HK-2 (cell line): ENCODE measurements at regions not wholly inside any gene's neighbourhood (a gene's known extent, or its start where the extent isn't known, plus 50 kb on each side); places are given as distances from the start of the nearest gene placed in this dataset.

Source experiments
- DNase-seq: peaks from one replicate; pipeline ENCODE4 v3.0.0-alpha.2; 2018; ENCODE audit not compliant: unreplicated experiment

DNA sequence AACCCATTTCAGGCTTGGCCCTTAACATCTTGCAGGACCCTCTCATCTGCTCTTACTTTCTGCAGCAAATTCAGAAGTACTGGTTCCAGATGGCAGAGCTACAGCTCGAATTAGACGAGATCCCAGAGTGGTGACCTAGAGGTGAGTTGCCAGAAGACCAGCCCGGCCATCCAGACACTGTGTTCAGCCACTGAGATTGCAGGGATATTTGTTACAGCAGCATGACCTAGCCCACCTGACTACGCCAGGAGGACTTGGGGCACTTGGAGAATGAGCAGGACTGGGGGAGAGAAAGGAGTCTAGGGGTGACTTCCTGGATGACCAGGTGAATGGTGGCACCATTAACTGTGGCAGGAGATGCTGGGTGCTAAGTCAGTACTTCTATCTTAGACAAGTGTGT is 67.2 kb upstream of the ID2 start:
- DNase-seq, result no peak

DNA sequence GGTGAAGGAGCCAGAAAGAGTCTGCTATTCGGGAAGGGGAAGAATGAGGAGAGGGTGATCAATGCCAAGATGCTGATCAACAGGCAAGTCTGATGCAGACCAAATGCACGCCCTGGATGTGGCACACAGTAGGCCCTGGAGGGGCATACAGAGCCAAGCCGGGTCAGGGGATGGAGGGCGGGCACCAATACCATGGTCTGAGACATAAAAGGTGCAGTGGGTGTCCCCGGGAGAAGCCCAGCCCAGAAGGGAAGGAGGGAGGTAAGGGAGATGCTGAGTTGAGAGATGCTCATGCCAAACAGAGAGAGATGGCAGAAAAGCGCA is 66.6 kb upstream of the ID2 start:
- no peak for DNase-seq

DNA sequence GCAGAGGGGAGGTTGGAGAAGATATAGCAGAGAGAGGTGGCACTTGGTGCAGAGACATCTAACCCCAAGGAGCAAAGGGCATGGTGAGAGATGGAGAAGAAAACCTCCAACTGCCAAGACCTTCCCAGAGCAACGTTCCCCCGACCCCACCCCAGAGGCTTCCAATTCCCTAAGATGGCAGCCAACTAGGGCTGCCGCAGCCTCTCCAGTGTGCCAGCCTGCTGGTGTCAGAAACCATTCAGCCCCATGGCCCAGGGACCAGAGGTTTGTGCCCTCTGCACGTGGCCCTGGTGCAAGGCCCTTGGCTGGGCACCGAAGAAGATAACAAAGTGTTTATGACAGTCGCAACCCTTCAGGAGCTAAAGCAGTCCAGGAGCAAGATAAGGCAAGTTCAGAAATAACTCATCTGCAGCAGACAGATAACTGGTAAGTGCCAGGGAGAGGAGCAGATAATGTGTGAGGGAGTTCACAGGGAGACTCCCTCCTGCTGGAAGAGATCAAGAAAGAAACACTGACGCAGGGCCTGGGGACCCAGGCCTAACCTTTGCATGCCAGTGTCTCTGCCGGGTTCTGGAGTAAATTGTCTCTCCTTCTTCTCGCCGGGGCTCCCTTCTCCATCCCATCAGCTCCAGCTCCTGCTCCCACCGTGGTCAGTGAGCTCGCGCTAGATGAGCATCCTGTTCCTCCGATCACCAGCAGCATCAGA is 66.1 kb upstream of the ID2 start:
- no peak for DNase-seq

DNA sequence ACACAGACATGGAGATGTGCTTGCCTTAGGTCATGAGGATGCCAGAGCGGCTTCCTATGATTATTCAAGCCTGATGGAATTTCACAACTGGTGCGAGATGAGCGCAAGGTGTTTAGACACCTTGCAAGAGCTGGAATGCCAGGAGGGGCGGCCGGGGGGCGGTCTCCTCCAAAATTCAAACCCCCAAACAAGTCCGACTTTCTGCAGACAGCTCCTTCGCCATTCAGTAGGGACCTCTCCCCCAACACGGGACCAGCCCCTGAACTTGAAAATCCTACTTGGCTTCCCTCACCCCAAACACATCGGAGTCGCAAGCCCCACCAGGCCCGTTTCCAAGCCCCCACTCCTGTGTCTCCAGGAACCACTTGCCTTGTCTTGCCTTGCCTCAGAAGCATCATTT is 64.8 kb upstream of the ID2 start:
- DNase-seq, result no peak

DNA sequence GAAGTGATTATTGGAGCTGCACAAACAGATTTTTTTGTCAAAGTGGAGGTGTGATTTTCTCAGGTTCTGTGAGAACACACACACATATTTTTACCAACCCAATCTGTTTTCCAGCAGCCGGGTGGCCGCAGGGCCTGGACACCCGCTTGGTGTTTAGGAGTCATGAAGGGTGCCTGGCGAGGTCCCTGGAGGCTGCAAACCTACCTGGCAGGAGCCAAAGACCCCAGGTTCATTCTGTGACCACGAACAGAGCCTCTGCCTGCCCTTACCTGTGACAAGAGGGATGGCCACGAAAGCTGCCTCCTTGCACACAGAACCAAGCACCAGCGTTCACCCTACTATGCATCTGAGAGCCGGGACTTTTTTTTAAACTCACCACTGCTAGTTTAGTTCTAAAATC is 64.3 kb upstream of the ID2 start:
- DNase-seq, result no peak

DNA sequence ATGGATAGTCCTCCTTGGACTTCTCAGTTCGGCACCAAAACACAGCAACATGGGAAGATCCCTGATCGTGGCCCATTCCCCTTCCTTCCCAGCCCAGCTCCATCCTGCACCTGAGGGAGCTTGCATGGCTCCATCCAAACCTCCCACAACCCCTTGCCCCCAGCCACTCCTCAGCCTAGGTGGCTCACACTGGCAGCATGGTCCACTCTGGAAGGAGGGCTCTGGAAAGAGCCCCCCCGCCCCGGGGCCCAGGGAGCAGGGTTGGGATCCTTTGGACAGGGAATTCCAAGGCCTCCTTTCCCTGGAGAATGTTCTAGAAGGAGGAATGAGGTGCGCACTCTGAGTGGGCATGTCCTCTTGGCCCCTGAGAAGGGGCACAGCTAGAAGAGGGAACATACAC is 62.8 kb upstream of the ID2 start:
- no peak for DNase-seq

DNA sequence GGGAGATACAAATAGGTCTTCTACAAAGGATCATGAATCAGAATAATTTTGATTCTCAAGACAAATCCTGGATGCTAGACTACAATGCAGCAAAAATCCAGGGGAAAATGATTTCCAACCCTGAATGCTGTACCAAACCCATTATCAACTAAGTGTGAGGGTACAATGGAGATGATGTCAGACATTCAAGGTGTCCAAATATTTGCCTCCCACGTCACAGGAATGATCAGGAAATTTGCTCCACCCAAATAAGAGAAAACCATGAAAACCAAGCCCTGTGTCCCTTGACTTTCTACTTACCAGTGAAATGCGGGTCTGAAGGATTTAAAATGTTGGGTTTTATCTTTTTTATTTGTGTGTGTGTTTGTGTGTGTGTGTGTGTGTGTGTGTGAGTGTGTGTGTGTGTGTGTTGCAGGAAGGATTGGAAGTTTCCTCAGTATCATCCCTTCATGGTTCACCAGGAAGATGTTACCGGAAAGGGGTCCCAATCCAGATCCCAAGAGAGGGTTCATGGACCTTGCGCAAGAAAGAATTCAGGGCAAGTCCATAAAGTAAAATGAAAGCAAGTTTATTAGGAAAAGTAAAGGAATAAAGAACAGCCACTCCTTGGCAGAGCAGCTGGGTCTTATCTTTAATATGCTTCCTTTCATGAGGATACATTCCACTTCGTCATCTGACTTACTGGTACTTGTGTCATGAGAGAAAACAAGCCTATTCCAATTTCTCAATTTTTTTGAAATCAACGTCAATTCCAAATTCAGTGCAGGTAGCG is 61.1 kb upstream of the ID2 start:
- DNase-seq, result no peak

DNA sequence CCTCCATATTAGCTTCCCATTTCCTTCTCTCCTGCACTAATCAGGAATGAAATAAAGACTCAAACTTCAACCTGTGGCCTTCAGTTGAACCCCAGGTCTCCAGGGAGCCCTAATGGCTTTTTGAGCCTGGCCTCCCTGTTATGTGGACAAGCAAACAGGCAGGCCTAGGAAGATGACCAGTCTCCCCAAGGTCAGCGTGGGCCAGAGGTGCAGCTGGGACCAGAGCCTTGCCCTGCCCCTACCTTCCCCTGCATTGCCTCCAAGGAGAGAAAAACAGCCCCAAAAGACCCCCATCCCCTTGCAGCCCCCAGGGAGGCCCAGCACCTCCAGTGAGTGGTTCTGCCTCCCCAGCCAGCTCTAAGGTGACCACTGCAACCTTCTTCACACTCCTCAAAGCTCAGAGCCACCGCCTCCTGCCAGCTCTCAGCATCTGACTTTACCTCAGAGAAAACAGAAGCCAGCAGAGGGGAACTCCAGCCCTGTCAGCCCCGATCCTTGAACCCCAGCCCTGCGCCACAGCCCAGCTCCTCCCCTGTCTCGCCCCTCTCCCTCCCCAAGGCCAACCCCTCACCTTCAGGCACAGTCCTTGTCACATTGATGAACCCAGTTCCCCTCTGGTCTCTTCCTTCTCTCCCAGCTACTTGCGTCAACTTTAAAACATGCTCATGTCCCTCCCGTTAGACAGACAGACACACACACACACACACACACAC is 59.5 kb upstream of the ID2 start:
- no peak for DNase-seq

DNA sequence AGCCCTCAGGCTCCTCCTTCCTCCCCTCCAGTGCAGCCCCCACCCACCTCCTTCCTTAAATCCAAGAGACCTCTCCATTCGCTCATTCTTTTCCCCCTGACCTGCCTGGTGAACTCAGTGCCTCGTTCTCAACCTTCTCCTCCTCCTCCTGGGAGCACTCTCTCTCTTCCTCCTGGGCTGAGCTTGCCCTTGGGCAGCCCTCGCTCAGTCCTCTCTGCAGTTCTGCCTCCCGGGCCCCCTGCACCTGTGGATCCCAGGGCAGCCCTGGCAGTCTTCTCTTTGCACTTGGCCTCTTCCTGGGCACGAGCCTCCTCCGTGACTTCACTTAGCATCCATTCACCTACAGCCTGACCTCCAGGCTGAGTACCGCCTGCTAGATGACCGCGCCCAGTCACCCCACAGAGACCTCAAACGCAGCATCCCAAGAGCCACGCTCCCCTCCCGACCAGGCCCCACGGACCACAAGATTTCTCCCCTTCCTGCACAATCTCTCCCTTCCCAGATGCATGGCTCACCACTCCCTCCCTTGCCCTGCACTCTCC is 58.9 kb upstream of the ID2 start:
- no peak for DNase-seq

DNA sequence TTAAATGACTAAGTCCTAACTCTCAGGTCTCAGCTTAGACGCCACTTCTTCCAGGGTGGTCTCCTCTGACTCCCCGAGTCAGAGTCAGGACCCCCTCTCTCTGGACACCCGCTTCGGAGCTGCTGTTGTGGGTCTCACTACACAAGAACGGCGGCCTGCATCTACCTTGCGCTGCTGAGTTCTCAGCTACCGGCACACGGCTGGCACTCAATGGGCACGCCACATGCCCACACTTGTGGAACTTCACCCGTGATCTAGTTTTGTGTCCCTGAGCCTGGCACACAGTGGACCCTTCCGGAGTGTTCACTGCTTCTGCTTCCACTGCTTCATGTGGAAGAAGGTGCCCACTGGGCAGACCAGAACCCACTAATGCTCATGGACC is 58.3 kb upstream of the ID2 start:
- no peak for DNase-seq

DNA sequence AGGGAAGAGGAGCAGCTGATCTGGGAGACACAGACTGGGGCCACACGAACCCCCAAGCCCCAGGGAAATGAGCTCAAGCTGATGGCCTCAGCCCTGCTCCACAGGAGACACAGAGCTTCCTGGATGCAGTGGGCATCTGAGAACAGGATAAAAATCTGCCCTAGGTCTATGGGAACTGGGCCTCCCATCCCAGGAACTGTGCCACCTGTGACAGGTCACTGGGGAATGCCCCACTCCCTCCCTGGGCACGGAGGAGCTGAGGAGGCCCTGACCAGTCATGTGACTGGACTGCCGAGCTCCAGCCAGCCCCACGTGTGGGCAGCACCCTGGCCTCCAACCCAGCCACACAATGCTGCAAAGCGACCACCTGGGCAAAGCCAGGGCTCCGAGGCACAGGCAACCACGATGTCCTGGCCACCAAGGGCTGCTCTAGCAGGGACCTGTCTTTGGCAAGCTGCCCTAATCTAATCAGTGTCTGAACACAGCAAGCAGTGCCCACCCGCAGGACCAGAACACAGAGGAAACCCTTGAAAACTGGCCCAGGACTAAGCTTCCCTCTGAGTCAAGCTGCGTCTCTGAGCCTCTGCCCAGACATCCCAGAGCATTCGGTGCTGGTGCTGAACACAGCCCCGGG is 57.8 kb upstream of the ID2 start:
- no peak for DNase-seq

DNA sequence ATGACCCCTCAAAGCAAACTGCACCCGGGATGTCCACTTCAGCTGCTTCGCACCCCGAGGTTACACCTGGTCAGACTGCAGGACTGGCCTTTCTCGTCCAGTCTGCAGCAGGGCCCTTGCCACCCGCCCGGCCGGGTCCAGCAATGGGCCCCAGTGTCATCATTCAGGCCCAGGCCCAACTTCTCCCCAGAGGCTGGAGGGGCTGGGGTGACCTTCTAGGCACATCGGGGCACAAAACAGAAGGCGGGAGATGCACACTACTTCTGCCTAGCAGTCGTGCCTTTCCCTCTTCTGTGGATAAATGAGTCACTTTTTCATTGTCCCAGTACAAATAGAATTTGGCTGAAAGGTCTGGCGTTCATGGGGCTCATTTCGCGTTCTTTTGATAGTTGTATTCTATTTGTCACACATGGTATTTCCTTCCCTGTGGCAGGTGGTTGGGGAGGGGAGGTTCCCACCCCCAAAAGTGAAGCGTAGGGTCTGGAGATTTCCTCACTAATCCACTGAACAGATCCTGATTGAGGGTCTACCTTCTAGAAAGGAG is 56.9 kb upstream of the ID2 start:
- DNase-seq, result no peak

DNA sequence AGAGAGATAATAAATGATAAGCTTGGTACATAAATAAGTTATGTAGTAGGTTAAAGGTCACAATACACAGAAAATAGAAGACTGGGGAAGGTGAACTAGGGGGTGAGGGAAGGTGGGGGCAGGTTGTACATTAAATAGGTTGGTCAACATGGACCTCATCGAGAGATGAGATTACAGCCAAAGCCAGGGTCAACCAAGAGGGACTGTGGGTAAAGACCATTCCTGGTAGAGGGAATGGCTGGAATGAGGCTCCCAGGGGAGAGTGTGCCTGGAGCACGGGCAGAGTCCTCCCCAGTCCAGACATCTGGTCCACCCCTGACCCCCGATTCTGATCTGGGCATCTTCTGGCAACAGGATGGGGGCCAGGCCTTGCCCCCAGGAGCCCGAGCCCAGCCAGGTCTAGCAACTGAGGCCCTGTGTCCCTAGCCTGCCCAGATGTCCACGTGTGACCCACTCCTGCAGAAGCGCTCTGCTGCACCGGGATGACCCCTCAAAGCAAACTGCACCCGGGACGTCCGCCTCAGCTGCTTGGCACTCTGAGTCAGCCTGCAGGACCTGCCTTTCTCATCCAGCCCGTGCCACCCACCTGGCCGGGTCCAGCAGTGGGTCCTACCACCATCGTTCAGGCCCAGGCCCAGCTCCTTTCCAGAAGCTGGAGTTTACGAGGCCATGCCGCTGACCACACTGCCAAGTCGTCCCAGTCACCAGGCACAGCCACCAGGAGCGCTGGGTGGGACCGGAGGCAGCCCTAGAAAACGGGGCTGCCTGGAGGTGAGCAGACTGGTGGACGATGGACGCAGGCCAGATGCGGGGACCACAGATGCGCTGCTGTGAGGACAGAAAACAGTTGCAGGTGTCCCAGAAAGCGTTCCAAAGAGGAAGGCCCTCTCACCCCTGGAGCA is 56.2 kb upstream of the ID2 start:
- no peak for DNase-seq

DNA sequence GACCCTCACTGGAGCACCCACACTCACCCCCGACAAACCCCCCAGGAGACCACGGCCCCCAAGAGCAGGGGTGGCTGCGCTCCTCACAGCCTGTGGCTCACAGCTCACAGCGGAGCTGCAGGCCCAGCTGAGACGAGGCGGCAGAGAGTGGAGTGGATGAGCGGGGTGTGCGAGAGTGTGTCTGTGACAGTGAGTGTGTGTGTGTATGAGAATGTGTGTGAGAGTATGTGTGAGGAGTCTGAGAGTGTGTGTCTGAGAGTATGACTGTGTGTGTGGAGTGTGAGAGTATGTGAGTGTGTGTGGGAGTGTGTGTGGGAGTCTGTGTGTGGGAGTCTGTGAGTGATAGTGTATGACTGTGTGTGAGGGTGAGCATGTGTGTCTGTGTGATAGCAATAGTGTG is 55.3 kb upstream of the ID2 start:
- DNase-seq, result no peak

DNA sequence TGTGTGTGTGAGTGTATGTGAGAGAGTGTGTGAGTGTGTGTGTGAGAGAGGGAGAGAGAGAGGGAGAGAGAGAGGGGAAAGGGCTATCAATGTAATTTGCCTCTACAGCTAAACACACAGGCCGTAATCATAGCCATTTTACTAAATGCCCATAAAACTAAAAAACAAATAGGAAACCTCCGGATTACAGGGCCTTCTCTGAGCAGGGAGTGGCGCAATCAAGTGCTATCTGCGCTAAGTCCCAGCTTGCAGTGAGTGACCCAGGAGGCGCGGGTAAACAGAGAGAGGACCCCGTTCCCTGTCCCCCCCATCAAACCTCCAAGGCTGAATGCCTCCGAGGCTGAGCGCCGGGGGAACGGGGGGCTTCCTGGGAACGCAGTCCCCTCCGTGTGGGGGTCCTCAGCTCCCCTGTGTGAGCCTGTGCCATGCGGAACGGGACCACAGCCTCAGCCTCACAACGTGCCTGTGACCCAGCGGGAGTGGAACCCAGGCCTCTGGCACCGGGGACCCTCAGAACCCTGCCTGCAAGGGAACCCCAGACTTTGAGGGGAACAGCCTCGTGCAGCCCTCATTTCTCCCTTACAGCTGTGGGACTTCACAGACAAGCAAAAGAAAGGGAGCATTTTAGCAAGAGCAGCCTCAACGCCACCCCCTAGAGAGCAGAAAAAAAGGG is 54.7 kb upstream of the ID2 start:
- no peak for DNase-seq

DNA sequence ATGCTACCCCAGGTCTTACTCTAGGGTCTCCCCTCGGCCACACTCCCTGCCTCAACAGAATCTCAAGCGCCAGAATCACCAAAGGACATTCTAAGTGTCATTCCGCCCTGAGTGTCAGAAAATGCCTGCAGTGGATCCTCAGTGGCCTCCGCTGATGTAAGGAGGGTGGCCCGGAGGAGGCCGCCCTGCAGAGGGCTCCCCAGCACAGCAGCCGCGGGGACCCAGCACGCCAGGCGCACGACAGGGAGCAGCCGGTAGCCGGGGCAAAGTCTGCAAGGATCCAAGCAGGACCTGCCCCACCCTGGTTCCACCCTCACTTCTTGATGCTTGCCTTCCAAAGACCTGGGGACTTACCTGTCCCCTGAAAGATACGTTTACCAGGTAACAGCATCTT is 54.2 kb upstream of the ID2 start:
- no peak for DNase-seq

DNA sequence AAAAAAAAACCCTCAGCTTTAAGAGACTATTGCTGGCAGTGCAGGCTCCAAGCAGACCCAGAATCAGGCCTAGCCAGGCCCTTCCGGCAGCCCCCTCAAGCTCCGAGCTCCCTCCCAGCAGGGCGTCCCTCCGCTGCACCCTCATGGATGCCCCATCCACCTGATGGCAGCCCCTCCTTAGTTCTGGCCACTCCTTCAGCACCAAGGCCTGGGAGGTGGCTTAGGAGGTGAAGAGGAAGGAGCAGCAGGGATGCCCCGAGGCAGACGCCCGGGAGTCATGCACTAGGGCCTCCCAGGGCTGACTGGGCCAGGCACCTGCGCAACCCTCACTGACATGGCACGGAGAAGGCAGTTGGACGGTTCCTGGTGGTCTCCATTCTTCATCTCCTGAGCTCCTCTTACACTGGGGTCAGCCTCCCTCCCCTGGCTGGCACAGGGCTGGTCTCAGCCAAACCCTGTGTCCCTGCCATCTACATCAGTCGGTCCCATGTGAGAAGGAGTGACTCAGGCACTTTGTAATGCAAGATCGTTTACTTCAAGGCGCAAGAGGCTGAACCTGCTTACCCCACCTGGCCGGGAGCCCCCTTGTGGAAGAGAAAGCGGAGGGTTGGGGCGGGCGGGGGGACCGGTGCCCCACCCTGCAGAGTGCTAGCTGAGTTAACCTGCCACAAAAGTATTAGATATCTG is 53.5 kb upstream of the ID2 start:
- DNase-seq, result peak; percentile 51

DNA sequence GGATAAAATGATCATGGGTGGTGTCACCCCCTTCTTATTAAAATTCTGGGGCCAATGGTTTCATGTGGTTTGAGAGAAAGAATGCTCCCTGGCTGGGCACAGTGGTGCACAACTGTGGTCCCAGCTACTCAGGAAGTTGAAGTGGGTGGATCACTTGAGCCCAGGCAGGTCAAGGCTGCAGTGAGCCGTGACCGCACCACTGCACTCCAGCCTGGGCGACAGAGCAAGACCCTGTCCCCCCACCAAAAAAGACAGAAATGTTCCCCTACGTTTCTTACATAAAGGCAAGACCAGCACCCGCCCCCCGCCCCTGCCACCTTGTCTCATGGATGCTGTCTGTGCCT is 53.0 kb upstream of the ID2 start:
- DNase-seq, result peak; percentile 41

DNA sequence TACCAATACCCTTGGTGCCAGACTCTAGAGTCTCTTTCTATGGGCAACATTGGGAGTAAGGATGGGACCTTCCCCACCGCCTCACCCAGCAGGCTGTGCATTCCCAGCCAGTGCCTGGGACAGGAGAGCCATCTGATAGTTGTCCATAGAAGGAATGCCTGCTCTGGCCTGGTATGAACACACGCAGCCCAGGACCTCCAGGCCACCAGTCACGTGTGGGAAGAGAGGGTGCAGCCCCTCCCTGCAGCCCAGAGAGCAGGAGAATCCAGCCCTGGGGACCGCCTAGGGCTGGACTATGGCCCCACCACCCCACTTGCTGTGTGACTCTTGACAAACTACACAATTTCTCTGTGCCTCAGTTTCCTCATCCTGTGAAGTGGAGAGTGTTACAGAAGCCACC is 52.5 kb upstream of the ID2 start:
- no peak for DNase-seq
